VCaP (cell line): ENCODE measurements at regions not wholly inside any gene's neighbourhood (a gene's known extent, or its start where the extent isn't known, plus 50 kb on each side); places are given as distances from the start of the nearest gene placed in this dataset.

Experiments used
- H3K27ac ChIP-seq: fragments of 450-650 bp; 2 replicates; pipeline ENCODE4 v1.5.1; 2017
- TF ChIP-seq, protein P1 (sequence below): fragments of 450-650 bp; conservative IDR thresholded peaks from 2 replicates; pipeline ENCODE4 v1.5.1; 2017; ENCODE audit warnings: mild to moderate bottlenecking, moderate library complexity

DNA sequence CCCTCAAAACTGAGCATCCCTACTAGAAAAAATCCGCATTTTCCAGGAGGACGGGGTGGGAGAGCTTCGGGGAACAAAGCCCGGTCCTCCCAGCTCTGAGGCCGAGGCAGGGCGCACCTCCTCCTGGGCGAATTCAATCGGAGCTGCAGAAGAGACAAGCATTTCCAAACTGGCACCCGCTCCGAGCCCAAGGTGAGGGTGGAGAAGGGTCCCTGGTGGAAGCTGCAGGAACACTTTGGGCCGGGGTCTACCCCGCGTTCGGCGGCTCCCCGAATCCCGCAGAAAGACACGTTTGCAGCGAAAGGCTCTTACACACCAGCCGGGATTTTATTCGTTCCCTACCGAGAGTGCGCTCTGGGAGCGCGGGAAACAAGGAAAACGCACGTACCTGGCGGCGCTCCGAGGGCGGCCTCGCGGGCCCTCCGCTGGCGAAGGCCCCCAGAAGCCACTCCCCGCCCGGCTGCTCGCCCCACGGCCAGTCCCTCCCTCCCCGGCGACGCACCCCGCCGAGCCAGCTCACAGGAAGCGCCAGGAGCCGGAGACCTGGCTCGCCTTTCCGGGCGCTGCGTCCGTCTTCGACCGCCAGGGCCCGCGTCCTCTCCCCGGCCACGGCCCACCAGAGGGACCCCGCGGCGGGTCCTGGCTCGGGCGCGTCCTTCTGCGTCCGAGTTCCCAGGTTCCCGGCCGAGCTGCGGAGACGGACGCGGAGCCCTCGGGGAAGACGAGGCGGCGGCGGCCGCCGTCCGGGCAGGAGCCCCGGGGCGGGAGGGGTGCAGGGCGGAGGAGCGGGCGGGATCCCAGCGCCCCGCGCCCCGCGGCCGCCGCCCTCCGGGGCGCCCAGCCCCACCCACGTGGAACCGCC, 49.8 kb upstream of the BAHCC1 start:
- peak overlapping the region; percentile 100 for H3K27ac ChIP-seq
- TF ChIP-seq, protein P1, sequence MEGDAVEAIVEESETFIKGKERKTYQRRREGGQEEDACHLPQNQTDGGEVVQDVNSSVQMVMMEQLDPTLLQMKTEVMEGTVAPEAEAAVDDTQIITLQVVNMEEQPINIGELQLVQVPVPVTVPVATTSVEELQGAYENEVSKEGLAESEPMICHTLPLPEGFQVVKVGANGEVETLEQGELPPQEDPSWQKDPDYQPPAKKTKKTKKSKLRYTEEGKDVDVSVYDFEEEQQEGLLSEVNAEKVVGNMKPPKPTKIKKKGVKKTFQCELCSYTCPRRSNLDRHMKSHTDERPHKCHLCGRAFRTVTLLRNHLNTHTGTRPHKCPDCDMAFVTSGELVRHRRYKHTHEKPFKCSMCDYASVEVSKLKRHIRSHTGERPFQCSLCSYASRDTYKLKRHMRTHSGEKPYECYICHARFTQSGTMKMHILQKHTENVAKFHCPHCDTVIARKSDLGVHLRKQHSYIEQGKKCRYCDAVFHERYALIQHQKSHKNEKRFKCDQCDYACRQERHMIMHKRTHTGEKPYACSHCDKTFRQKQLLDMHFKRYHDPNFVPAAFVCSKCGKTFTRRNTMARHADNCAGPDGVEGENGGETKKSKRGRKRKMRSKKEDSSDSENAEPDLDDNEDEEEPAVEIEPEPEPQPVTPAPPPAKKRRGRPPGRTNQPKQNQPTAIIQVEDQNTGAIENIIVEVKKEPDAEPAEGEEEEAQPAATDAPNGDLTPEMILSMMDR: peak; percentile 20; the same call in 1 of the 2 replicates
